Ureter (tissue), 1 donor: ENCODE measurements at regions not wholly inside any gene's neighbourhood (a gene's known extent, or its start where the extent isn't known, plus 50 kb on each side); places are given as distances from the start of the nearest gene placed in this dataset.

Source experiments
- DNase-seq: peaks from one replicate; pipeline ENCODE4 v3.0.0-alpha.2; 2020; ENCODE audit warnings: low spot score
- donor health status: DM: yes; HTN: yes; CAD: no.

- DNase-seq: no peak
These were observed 189.7 kb upstream of the TLE4 start for GRCh38 chr9:79382044-79382443.

DNA sequence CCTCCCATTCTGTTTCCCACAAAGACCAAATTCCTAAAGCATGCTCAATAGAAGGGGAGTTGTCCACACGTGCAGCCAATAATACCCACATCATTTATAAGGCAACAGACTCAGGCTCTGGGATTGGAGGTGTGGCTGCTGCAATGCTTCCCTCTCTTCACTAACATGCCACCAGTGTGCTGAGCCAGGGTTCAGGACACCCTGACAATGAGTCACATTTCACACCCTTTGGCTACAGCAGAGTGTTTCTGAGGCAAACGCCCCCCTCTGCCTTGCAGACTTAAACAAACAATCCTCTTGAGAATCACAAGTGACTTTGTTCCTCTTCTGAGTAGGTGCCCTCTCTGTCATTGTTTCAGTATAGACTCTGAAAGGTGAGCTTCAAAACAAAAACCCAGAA lies 189.3 kb upstream of the TLE4 start:
- DNase-seq: no peak

GRCh38 chr9:79383096-79383495 lies 188.7 kb upstream of the TLE4 start:
- no peak for DNase-seq

- no peak for DNase-seq
These were observed 187.7 kb upstream of the TLE4 start for GRCh38 chr9:79384091-79384490.

GRCh38 chr9:79384501-79384900 lies 187.3 kb upstream of the TLE4 start:
- DNase-seq: no peak

DNA sequence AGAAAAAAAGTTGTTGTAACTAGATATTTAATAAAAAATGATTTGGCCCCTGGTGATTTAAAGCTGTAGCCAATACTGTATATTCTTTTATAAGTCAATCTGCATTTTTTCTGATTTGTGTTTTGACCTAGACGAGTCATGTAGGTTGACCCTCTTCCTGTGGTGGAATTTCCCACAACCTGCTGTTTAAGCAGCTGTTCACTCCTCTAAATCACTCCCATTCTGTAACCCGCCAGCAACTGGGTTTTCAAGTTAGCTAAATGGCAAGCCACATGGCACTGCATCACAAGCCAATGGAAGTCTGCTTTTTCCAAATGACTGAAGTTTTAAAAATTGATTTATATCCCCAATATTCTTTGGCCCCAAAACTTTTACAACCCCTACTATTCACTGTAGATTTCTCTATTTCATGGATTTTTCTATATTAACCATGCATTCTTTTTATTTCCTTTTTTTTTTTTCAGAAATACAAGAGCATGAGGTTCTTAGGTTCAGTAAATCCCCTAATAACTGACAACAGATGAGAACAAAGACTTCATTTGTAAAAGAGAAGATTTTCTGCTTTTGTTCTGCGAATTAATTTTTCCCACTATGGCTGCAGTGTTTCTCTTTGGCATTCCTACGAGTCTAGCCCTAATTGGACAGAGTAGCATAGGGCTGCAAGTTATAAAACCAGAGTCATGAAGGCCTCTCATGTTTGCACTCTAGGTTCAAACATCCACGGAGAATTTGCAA lies 184.5 kb upstream of the TLE4 start:
- DNase-seq: no peak

DNA sequence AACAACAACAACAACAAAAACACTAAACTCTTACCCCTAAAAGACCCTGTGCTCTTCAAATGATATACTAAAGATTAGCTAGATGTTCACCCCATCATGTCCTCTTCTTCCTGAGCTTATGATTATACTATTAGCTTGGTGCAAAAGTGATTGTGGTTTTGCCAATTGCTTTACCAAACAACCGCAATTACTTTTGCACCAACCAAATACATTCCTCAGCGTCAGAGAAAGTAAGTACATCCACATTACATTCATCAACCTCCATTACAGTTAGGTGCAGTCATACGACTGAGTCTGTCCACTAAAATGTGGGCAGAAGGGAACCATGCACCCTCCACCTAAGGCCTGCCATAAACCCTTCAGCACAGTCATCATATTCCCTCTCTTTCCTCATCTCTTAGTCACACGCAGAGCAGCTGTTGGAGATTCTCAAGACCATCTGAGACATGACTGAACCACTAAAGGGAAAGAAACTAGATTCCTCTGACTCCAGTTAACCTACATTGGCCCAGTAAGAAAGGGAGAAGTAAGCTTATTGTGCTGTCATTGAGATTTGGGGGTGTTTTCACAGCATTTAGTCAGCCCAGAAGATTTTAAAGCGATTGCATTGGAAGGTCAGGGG lies 181.6 kb upstream of the TLE4 start:
- no peak for DNase-seq

DNA sequence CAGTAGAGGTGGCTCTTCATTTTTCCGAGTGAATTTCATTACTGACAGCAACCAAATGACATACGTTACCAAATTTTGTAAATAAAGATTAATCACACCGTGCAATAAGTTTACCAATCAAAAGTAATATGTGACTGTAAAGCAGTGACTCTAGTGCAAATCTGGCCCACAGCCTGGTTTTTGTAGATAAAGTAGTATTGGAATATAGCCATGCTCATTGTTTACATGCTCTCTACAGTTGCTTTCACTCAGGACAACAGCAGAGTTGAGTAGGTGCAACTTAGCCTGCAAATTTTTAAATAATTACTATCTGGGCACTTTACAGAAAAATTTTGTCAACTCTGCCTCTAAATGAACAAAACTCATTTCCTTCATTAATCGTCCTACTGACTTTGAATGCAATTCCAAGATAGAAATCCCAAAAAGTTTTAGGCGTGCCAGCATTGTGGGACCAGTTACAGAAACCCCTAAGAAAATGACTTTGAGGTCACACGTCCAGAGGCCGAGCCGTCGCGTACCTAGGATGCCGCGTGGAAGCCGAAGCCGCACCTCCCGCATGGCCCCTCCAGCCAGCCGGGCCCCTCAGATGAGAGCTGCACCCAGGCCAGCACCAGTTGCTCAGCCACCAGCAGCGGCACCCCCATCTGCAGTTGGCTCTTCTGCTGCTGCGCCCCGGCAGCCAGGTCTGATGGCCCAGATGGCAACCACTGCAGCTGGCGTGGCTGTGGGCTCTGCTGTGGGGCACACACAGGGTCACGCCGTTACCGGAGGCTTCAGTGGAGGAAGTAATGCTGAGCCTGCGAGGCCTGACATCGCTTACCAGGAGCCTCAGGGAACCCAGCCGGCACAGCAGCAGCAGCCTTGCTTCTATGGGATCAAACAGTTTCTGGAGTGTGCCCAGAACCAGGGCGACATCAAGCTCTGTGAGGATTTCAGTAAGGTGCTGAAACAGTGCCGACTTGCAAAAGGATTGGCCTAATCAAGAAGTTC lies 180.7 kb upstream of the TLE4 start:
- no peak for DNase-seq

DNA sequence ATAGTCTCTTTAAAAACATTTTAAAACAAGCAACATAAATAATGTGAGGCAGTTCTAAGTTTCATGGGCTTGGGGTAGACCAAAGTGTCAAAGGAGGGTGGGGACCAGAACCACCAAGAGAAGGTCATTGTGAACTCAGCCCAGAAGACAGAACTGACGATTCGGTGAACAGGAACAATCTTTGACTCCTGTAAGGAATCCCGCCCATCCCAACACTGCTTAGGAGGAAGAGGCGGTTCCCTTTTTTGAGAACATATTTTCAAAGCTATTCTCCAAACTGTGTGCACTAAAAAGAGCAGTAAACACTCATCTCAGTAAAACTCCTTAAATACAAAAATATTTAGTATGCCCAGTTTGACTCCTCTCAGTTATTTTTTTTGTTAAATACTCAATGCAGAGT lies 176.5 kb upstream of the TLE4 start:
- DNase-seq: no peak

DNA sequence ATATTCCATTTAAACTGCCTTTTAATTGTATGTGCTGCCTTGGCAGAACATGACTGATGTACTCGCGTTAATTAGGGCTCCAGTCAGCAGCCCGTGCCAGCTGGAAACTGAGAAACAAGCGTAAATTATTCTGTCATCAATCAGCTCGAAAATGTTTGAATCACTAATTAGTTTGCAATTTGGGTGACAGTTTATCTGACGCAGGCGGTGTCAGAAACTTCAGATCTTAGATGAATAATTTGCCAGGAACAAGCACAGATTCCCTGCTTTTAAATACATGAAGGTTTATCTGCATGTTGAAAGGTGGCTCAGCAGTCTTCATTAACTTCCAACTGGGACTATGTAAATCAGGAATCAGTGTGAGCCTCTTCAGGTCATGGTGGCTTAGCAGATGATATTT lies 176.0 kb upstream of the TLE4 start:
- no peak for DNase-seq

DNA sequence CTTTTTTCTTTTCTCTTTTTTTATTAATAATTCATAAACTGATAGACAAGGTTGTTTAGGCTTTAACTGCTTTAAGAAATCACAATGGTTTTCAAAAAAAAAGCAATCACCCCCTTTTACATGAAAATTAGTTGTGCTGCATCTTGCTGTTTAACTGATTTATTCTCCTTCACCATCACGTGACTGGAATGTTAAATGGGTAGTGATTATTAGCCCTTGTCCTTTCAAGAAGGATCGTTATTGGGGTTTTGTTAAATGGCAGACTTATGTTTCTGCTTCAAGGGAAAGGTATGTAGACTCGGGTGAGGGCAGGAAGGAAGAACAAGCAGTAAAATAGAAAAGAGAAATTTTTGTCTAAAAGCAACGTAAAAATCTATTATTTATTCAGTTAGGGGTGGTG lies 175.6 kb upstream of the TLE4 start:
- DNase-seq: no peak

- no peak for DNase-seq
These were observed 168.3 kb upstream of the TLE4 start for GRCh38 chr9:79403495-79403894.

GRCh38 chr9:79408200-79408599 lies 163.6 kb upstream of the TLE4 start:
- DNase-seq: no peak

GRCh38 chr9:79408617-79409016 lies 163.1 kb upstream of the TLE4 start:
- no peak for DNase-seq

GRCh38 chr9:79409182-79409823 lies 162.5 kb upstream of the TLE4 start:
- DNase-seq: no peak

DNA sequence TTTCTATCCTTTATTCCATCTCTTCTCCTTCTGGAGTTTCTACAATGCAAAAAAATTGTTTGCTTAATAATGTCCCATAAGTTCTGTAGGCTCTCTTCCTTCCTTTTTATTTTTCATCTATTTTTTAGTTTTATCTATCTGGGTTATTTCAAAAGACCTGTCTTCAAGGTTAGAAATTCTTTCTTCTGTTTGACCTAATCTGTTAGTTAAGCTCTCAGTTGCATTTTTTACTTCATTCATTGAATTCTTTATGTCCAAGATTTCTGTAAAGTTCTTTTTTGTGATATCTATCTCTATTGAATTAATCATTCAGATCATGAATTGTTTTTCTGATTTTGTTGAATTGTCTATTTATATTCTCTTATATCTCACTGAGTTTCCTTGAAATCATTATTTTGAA lies 145.9 kb upstream of the TLE4 start:
- no peak for DNase-seq

DNA sequence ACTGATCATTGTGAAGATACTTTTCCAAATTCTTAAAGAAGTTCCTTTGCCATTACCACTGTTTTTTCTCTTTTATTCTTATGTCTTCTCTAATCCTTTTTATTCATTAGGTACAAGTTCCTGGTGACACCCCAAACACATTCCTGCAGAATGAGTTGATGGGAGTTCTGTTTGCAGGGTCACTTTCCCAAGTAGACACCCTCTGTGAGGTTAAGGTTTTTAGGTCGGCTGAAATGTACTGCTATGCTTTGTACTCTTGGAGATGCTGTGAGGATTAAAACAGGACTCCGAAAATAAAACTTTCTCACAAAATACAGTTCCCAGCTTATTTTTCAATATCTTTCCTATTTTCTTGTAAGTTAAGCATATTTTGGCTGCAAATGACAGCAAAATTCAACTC lies 143.3 kb upstream of the TLE4 start:
- DNase-seq: no peak

GRCh38 chr9:79430619-79431018 lies 141.1 kb upstream of the TLE4 start:
- no peak for DNase-seq

GRCh38 chr9:79431019-79431679 lies 140.6 kb upstream of the TLE4 start:
- no peak for DNase-seq

DNA sequence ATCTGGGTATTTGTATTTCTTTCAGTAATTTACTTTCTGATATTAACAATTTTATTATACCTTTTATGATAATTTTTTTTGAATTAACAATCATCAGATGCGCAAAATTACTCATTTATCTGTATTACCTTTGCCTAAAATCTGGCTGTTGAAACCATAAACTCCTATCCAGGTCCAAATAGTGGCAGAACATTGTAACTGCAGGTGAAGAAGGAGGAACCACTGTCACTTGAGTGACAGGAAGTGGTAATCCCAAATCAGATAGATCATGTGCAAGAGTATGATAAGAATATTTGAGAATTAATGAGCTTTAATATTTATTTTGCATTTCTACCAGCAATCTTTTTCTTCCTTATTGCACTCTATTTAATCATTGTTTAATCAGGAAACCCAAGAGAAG lies 139.3 kb upstream of the TLE4 start:
- no peak for DNase-seq

DNA sequence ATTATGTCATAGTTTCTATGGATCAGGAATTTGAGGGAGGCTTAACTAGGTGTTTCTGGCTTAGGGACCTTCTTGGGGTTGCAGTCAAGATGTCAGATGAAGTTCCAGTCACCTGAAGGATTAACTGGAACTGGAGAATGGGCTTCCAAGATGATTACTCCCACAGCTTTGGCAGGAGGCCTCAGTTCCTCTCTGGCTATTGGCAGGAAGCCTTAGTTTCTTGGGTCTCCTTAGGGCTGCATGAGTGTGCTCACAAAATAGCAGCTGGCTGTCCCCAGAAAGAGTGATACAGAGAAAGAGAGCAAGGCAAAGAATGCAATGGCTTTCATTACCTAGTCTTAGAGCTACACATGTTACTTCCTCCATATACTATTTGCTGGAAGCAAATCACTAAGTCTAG lies 138.1 kb upstream of the TLE4 start:
- DNase-seq: no peak

DNA sequence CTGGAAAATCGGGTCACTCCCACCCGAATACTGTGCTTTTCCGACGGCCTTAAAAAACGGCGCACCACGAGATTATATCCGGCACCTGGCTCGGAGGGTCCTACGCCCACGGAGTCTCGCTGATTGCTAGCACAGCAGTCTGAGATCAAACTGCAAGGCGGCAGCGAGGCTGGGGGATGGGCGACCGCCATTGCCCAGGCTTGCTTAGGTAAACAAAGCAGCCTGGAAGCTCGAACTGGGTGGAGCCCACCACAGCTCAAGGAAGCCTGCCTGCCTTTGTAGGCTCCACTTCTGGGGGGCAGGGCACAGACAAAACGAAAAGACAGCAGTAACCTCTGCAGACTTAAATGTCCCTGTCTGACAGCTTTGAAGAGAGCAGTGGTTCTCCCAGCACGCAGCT lies 132.5 kb upstream of the TLE4 start:
- DNase-seq: peak; percentile 61
